Epidermal melanocyte (primary cell): ENCODE measurements at regions not wholly inside any gene's neighbourhood (a gene's known extent, or its start where the extent isn't known, plus 50 kb on each side); places are given as distances from the start of the nearest gene placed in this dataset.

Experiments
- DNase-seq: peaks from one replicate; pipeline ENCODE4 v3.0.0; 2011; ENCODE audit warnings: low spot score; ENCODE audit not compliant: insufficient read length

- no peak for DNase-seq
Measured at GRCh38 chr16:86663685-86664521, 85.6 kb downstream of the FOXL1 start.

- DNase-seq: no peak
Measured at GRCh38 chr16:86664522-86665318, 86.4 kb downstream of the FOXL1 start.

DNA sequence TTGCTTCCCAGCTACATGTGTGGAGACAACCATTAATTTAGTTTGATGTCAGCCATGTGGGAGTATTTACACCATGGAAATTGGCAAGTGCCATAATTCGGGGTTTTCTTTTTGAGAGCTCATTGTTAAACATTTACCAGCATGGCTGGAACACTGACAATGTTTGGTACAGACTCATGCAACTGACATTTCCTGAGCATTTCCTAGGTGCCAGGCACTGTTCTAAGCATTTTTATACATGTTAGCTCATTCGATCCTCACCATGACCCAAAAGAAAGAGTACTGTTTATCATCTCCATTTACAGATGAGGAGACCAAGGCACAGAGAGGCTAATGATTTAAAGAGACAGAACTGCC, 86.9 kb downstream of the FOXL1 start:
- DNase-seq: no peak

GRCh38 chr16:86665929-86666328, 87.6 kb downstream of the FOXL1 start:
- DNase-seq: no peak

- no peak for DNase-seq
Measured at GRCh38 chr16:86667035-86667434, 88.7 kb downstream of the FOXL1 start.

GRCh38 chr16:86668136-86668910, 90.0 kb downstream of the FOXL1 start:
- no peak for DNase-seq

DNA sequence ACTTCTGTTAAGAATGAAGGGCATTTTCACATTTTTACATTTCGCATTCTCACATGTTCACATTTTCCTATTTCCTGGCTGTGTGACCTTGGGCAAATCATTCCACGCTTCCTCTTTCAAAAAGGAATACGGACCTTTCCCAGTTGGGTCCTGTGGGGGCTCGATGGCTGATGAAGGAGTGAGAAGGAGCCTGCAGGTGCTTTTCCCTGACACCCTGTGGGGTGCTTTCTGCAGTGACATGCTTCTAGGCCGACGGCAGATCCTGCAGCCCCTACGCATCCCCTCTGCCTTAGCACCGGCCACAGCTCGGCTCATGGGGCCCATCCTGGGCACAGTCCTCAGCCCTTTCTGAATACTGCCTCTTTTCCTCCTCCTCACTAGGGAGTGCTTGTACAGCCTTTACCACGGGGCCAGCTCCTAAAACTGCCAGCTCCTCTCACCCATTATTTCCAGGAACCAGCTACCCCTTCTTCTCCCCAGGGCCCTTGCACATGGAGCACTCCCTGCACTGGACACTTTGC, 91.0 kb downstream of the FOXL1 start:
- DNase-seq: no peak

- DNase-seq: no peak
Measured at GRCh38 chr16:86669937-86670749, 91.8 kb downstream of the FOXL1 start.

GRCh38 chr16:86670750-86671234, 92.4 kb downstream of the FOXL1 start:
- DNase-seq: no peak

GRCh38 chr16:86671486-86672178, 93.3 kb downstream of the FOXL1 start:
- no peak for DNase-seq

- DNase-seq: no peak
Measured at GRCh38 chr16:86672179-86672863, 94.0 kb downstream of the FOXL1 start.

DNA sequence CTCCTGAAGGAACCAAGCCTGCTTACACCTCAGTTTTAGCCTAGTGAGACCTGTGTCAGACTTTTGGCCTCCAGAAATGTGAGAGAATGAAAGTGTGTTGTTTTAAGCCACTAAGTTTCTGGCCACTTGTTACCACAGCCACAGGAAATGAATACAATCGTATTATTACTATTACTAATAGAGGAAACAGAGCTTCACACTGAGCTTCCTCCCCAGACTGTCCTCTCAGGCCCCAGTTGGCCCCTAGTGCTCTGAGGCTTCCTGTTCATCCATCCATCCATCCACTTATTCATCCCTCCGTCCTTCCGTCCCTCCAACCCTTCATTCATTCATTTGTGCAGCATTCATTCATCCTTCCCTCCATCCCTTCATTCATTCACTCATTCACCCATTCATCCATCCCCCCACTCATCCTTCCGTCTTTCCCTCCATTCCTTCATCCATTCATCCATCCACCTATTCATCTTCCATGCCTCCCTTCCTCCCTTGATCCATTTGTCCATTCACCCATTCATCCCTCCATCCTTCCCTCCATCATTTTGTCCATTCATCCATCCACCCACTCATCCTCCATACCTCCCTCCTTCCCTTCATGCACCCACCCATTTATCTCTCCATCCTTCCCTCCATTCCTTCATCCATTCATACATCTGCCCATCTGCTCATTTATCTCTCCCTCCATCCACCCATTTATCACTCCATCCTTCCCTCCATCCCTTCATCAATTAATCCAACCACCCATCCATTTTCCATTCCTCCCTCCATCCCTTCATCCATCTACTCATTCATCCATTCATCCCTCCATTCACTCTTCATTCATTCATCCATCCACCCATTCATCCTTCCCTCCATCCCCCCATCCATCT, 95.0 kb downstream of the FOXL1 start:
- no peak for DNase-seq

DNA sequence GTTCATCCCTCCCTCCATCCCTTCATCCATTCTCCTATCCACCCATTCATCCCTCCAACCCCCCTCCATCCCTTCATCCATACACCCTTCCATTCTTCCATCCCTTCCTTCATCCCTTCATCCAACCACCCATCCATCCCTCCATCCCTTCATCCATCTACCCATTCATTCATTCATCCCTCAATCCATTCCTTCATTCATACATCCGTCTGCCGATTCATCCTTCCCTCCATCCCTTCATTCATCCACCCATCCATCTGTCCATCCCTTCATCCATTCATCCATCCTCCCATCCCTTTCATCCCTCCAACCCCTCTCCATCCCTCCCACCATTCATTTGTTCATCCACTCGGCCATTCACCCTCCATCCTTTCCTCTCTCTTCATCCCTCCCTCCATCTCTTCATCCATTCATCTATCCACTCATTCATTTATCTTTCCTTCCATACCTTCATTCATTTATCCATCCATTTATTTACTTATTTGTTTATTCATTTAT, 95.7 kb downstream of the FOXL1 start:
- no peak for DNase-seq

DNA sequence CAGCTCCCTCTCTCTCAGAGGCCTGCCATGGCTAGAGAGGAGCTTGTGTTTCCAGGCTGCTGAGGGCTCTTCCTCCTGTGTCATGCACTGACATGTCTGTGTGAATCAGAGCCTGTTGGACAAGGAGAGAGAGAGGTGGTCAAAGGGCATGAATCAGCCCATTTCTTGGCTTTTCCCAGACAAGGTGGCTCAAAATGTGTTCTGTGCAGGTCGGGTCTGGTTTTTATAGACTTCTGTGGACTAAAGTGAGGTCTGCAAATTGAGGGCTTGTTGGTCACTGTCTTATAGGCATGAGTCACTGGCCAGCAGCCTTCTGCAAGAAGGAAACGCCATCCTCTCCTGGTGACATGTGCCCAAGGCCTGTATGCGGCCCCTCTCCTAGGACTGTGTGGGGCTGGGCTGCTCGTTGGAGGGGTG, 97.9 kb downstream of the FOXL1 start:
- DNase-seq: no peak

GRCh38 chr16:86679490-86679889, 101.1 kb downstream of the FOXL1 start:
- no peak for DNase-seq

DNA sequence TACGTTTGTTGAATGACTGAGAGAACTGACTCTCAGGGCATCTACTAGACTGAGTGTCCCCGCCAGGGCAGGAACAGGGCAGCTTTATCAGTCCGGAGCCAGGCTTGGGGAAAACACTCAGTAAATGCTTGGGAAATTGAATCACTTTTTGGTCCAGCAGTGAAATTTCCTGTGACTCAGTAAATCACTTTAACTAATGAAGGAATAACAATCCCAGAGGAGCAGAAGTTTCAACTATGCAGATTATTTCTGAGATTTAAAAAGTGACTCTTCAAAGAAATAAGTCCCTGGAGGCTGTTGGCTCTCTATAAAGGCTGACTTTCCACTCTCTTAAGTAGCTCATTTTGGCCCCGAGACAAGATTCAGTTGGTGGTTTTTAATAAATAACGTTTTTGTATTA, 101.8 kb downstream of the FOXL1 start:
- no peak for DNase-seq

DNA sequence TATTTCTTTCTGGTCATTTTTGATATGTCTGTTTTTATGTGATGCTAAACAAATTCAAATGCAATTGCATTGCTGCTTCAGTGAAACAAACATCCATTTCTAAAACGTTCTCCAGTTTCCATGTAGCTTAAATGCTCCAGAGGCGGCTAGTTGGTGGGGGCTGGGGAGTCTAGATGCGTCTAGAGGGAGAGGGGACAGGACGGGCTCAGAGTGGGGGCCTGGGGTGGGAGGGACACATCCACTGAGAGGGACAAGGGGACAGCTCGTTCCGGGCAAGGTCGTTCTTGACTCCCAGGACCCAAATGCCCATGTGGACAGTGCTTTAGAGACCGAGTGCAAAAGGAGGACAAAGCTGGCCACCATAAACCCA, 102.3 kb downstream of the FOXL1 start:
- no peak for DNase-seq

DNA sequence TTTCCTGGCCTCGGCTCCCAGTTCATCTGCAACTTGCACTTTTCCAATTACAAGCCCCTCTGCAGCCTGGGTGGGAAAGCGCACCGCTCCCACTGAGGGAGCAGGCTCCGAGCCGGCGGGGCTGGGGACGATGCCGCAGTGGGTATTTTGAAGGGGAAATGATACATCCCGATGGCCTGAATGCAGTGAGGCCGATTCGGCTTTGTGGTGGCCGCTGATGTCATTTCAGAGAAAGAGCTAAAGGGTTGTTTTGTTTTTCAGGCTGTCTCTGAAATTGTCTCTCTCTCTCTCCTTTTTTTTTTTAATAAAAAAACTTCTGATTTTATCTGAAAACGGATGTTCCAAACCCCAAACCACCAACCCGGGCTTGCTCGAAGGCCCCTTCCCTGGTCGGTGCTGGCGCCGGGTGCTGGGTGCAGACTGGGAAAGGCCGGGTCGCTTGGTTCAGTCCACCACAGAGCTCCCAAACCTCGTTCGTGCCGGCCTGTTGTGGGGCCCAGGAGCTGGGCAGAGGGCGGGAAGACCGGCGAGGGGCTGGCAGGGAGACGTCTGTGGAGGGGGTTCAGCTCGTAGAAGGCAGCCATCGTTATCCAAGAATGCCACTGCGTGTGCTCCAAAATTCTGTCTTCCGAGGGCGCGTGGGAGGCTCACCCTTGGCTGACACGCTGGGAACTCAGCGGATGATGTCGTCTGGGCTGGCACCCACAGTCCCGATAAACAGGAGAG, 102.8 kb downstream of the FOXL1 start:
- DNase-seq: no peak
